ENCODE measurements at regions not wholly inside any gene's neighbourhood (a gene's known extent, or its start where the extent isn't known, plus 50 kb on each side); places are given as distances from the start of the nearest gene placed in this dataset.

GRCh38 chr9:2453106-2453505 lies 168.5 kb upstream of the VLDLR start:
- TF ChIP-seq EZH2phosphoT487 (IDR thresholded peaks at IDR 0.05; ENCODE audit: borderline replicate concordance) (no peak), CTCF (conservative IDR thresholded peaks at IDR 0.05; ENCODE audit: low read length) (no peak)

Data from Loucy (cell line).